CD8-positive, alpha-beta memory T cell (primary cell): ENCODE measurements at regions not wholly inside any gene's neighbourhood (a gene's known extent, or its start where the extent isn't known, plus 50 kb on each side); places are given as distances from the start of the nearest gene placed in this dataset.
A peak's percentile ranks its signal among the peaks of the same experiment; 100 is the strongest.
"Not testable (repeated sequence)": the region's sequence is repeated elsewhere in the genome, so short reads cannot be mapped to it uniquely, and the experiment has no call there.

Source experiments
- CTCF ChIA-PET: fragments of 350-600 bp; sonication (Branson Sonifier 250); formaldehyde crosslinking; loops from one replicate; lab custom pipeline; 2021; ENCODE audit warnings: antibody characterized with exemption; lab: Charles Lee
- POLR2A ChIA-PET: fragments of 350-600 bp; sonication (Branson Sonifier 250); formaldehyde crosslinking; loops from one replicate; lab custom pipeline; 2021; ENCODE audit warnings: antibody characterized with exemption; lab: Charles Lee
- DNase-seq, 5 donors: peaks; one replicate each; pipeline versions ENCODE4 v3.0.0 to v3.0.0-alpha.2; 2020 to 2022; ENCODE audit warnings: mixed read lengths in 1 of 5
- H3K27ac ChIP-seq: one replicate; pipeline ENCODE4 v1.7.0; 2013; ENCODE audit warnings: low read depth, mild to moderate bottlenecking, low read length, moderate library complexity
- H3K27me3 ChIP-seq: 2 replicates; pipeline ENCODE4 v1.7.0; 2013; ENCODE audit warnings: low read length, mild to moderate bottlenecking; ENCODE audit not compliant: insufficient read depth, poor library complexity, severe bottlenecking
- H3K36me3 ChIP-seq: 2 replicates; pipeline ENCODE4 v1.7.0; 2013; ENCODE audit warnings: mild to moderate bottlenecking, low read length, moderate library complexity; ENCODE audit not compliant: insufficient read depth
- H3K4me1 ChIP-seq: 2 replicates; pipeline ENCODE4 v1.7.0; 2013; ENCODE audit warnings: mild to moderate bottlenecking, low read length, moderate library complexity; ENCODE audit not compliant: insufficient read depth
- H3K4me3 ChIP-seq: 2 replicates; pipeline ENCODE4 v1.7.0; 2013; ENCODE audit warnings: mild to moderate bottlenecking, low read length
- H3K9me3 ChIP-seq: 2 replicates; pipeline ENCODE4 v1.7.0; 2013; ENCODE audit warnings: mild to moderate bottlenecking, low read length
- H3K27ac Mint-ChIP-seq, 8 donors: one replicate each; pipeline ENCODE4 v1.8.0; 2020 to 2021; ENCODE audit warnings: mixed read lengths in 8 of 8, mild to moderate bottlenecking in 6 of 8, inconsistent platforms in 3 of 8, moderate library complexity in 3 of 8
- H3K27me3 Mint-ChIP-seq, 2 donors: one replicate each; pipeline ENCODE4 v1.8.0; 2020 to 2021; ENCODE audit warnings: mixed read lengths in 2 of 2, mild to moderate bottlenecking in 1 of 2, moderate library complexity in 1 of 2
- H3K36me3 Mint-ChIP-seq, 3 donors: one replicate each; pipeline ENCODE4 v1.8.0; 2020 to 2021; ENCODE audit warnings: mixed read lengths in 3 of 3, inconsistent platforms in 1 of 3, mild to moderate bottlenecking in 1 of 3
- H3K4me1 Mint-ChIP-seq, 3 donors: one replicate each; pipeline ENCODE4 v1.8.0; 2020 to 2021; ENCODE audit warnings: mixed read lengths in 3 of 3, inconsistent platforms in 1 of 3, mild to moderate bottlenecking in 1 of 3
- H3K4me3 Mint-ChIP-seq, 7 donors: one replicate each; pipeline ENCODE4 v1.8.0; 2020 to 2021; ENCODE audit warnings: mixed read lengths in 7 of 7, mild to moderate bottlenecking in 6 of 7, moderate library complexity in 4 of 7, inconsistent platforms in 2 of 7
- H3K9me3 Mint-ChIP-seq, 5 donors: one replicate each; pipeline ENCODE4 v1.8.0; 2020 to 2022; ENCODE audit warnings: mixed read lengths in 5 of 5, mild to moderate bottlenecking in 3 of 5, moderate library complexity in 2 of 5, inconsistent platforms in 1 of 5

DNA sequence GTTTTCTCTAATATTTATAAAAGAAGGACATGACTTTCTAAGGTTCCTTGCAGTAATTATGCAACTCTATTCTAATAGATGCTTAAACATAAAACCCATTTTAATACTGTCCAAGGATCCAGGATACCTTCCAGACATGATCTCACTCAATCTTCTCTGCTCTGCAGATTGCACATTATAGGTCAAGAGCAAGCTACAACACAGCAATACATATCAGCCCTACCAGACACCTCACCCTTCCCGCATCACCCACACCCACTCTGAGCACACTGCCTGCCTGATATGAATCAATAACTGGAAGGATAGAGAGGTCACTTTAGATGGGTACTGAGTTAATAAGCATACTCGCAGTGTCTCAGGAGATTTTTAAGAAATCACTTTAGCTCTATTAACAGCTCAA, 74.0 kb upstream of the NBPF26 start:
- H3K36me3 Mint-ChIP-seq, H3K27ac Mint-ChIP-seq, H3K9me3 Mint-ChIP-seq, CTCF ChIA-PET, H3K4me1 ChIP-seq, H3K4me3 Mint-ChIP-seq, POLR2A ChIA-PET, H3K36me3 ChIP-seq, H3K9me3 ChIP-seq, H3K4me3 ChIP-seq, H3K27me3 Mint-ChIP-seq, DNase-seq, H3K27me3 ChIP-seq, H3K27ac ChIP-seq, H3K4me1 Mint-ChIP-seq: not testable (repeated sequence)

DNA sequence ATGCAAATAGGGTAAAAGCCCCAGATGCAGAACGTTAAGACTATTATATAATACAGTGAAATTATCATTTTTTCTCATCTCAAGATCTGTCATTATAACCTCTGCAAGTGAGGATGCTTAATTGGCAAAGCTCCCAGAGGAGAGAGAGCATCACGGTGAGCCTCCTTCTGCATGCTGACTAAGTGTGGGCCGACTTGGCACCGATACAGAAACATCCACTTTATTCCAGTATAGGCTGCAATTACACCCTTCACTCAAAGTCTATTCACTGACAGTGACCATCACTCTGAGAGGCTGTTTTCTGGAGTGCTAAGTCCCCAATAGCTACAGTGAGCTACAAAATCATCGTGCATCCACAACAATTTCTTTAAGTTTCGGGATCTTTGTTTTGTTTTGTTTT, 69.6 kb upstream of the NBPF26 start:
- H3K4me1 Mint-ChIP-seq, H3K9me3 ChIP-seq, H3K4me3 Mint-ChIP-seq, H3K4me3 ChIP-seq, CTCF ChIA-PET, H3K9me3 Mint-ChIP-seq, H3K27ac Mint-ChIP-seq, DNase-seq, POLR2A ChIA-PET, H3K27ac ChIP-seq, H3K36me3 ChIP-seq, H3K36me3 Mint-ChIP-seq, H3K27me3 Mint-ChIP-seq, H3K4me1 ChIP-seq, H3K27me3 ChIP-seq: not testable (repeated sequence)

DNA sequence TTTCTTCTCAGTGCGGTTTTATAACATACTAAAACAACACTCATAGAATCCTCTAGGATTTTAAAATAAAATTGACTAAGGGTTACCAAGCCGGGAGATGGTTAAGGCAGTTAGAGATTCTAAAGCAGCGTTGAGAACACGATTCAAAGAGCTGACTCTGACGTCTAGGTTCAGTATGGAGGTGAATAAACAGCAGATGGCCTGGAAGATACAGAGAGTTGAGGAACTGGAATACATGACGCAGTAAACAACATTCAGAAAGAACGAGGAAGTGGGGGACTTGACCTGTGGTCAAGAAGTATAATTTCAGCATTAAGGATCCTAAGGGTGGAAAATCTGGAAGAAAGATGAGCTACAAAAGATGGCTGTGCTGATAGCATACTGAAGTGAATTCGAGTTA, 68.4 kb upstream of the NBPF26 start:
- H3K36me3 Mint-ChIP-seq, H3K4me3 ChIP-seq, H3K9me3 Mint-ChIP-seq, H3K4me3 Mint-ChIP-seq, H3K9me3 ChIP-seq, H3K36me3 ChIP-seq, H3K27ac Mint-ChIP-seq, CTCF ChIA-PET, DNase-seq, H3K4me1 Mint-ChIP-seq, H3K27me3 Mint-ChIP-seq, H3K4me1 ChIP-seq, POLR2A ChIA-PET, H3K27me3 ChIP-seq, H3K27ac ChIP-seq: not testable (repeated sequence)

DNA sequence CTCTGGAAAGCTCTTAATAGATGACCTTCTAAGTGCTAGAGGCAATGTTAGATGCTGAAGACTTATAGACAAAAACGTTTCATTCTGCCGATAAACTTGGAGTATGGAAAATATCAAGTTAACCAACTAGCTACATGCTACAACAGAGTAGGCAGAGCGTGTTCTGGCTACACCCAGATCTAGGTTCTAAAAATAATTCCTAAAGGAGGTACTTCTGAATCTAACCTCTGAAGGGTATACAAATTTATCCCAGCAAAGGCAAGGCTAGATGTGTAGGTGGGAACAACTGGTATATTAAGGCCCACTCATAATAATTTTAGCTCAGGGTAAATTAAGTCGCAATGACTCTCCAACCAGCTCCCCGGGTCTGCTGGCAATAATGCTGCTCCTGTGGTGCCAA, 67.6 kb upstream of the NBPF26 start:
- H3K27ac Mint-ChIP-seq, H3K4me3 ChIP-seq, H3K9me3 ChIP-seq, H3K36me3 ChIP-seq, H3K36me3 Mint-ChIP-seq, H3K27ac ChIP-seq, POLR2A ChIA-PET, H3K4me1 ChIP-seq, CTCF ChIA-PET, DNase-seq, H3K27me3 Mint-ChIP-seq, H3K4me3 Mint-ChIP-seq, H3K4me1 Mint-ChIP-seq, H3K9me3 Mint-ChIP-seq, H3K27me3 ChIP-seq: not testable (repeated sequence)

DNA sequence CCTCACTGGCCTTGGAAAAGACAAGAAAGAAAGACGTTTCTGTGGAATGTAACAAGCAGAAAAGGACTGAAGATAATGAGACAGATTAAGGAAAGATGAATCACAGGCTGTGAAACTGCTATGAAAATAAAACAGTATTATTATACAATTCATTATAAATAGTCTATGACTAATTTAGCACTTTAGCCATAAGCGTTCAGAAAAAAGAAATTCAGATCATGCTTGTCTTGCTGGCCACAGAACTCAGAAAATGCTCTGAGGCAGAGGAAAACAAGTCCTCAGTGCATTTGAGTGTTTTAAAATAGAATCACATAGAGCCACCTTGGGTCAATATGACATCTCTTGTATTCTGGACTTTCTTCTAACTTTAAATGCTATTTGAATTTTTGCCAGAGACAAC, 65.9 kb upstream of the NBPF26 start:
- H3K9me3 Mint-ChIP-seq, H3K27ac Mint-ChIP-seq, POLR2A ChIA-PET, CTCF ChIA-PET, H3K4me1 ChIP-seq, H3K4me1 Mint-ChIP-seq, H3K9me3 ChIP-seq, H3K27me3 ChIP-seq, H3K27ac ChIP-seq, H3K27me3 Mint-ChIP-seq, H3K36me3 Mint-ChIP-seq, H3K4me3 ChIP-seq, H3K4me3 Mint-ChIP-seq, H3K36me3 ChIP-seq, DNase-seq: not testable (repeated sequence)

DNA sequence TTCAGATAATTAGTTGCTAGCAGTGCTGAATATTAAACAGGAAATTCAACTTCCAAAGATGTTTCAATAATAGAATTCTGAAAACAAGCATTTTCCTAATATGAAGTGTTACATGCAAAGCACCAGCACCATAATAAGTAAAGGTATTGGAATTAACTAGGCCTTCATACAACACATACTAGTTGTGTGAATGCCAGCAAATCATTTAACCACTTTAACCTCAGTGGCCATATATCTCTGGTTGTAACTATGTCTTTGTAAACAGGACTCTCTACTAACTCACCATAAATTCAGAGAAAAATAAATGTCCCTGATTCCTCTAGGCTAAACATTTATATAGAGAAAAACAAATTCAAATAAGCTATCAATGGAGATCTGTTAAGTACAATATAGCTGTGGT, 65.1 kb upstream of the NBPF26 start:
- CTCF ChIA-PET, DNase-seq, H3K9me3 ChIP-seq, H3K9me3 Mint-ChIP-seq, H3K27me3 ChIP-seq, H3K36me3 ChIP-seq, H3K4me3 Mint-ChIP-seq, H3K27ac ChIP-seq, H3K4me1 ChIP-seq, H3K27ac Mint-ChIP-seq, H3K36me3 Mint-ChIP-seq, POLR2A ChIA-PET, H3K27me3 Mint-ChIP-seq, H3K4me3 ChIP-seq, H3K4me1 Mint-ChIP-seq: not testable (repeated sequence)

DNA sequence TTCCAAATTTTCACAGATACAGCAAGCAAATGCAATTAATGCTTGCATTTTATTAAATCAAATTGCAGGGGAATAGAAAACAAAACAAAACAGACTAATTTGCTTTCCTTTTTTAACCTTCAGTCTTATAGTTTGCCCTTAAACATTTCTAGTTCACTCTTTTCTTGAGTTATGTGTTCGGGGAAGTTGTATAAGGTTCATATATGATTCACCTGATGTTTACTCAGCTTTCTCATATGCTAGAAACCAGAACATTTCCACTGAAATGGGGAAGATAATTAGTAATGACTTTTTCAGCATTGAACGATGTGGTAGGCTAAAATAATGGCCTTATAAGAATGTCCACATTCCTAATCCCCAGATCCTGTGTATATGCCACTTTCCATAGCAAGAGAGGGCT, 64.6 kb upstream of the NBPF26 start:
- DNase-seq, H3K36me3 Mint-ChIP-seq, H3K4me1 Mint-ChIP-seq, CTCF ChIA-PET, H3K4me3 ChIP-seq, POLR2A ChIA-PET, H3K27ac Mint-ChIP-seq, H3K4me3 Mint-ChIP-seq, H3K27ac ChIP-seq, H3K9me3 Mint-ChIP-seq, H3K36me3 ChIP-seq, H3K9me3 ChIP-seq, H3K4me1 ChIP-seq, H3K27me3 ChIP-seq, H3K27me3 Mint-ChIP-seq: not testable (repeated sequence)

DNA sequence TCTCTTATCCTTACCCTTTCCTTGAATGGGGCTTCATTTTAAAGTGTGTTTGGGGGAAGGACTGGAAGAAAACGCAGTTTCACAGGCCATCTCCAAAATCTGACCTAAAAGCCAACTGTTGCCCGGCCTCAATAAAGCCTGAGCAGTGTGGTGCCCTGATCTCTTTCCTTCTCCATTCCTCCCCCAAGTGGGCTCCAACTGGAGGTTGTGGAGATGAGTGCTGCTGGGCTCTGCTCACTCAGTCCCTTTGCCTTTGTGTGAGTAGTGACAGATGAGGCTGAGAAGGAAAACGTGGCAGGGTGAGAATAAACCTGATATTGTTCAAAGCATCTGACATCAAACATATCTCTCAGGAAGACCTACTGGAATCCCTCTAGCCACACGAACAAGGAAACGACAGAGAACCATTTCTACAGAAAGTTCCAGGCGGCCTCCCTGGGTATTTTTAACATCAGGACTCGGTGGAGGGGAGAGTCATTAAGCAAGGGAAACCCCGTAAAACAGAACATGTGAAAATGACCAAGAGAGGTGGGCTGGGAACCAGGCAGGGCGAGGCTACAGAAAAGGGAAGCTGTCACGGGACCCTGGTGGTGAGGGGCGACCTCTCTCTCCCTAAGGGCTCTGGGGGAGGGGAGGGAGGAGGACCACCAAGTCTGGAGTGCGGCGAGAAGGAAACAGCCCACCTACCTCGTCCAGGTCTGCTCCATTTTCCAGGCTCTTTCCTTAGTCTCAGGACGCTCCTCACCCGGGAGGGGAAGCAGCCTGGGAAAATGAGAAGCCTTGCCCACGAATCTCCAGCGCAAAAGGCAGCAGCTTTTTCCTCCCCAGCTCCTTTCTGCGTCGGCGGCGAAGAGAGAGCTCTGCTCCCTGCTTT, 59.1 kb upstream of the NBPF26 start:
- H3K4me1 ChIP-seq, H3K27me3 ChIP-seq, H3K4me3 ChIP-seq, DNase-seq, H3K9me3 Mint-ChIP-seq, H3K27me3 Mint-ChIP-seq, H3K4me1 Mint-ChIP-seq, POLR2A ChIA-PET, H3K27ac ChIP-seq, H3K36me3 ChIP-seq, H3K36me3 Mint-ChIP-seq, CTCF ChIA-PET, H3K9me3 ChIP-seq: not testable (repeated sequence)
- Mint-ChIP-seq H3K27ac (peak overlapping the region in 1 of 8 donors; percentile 66), H3K4me3 (peak overlapping the region; percentile 62 to 88 (median 82))

DNA sequence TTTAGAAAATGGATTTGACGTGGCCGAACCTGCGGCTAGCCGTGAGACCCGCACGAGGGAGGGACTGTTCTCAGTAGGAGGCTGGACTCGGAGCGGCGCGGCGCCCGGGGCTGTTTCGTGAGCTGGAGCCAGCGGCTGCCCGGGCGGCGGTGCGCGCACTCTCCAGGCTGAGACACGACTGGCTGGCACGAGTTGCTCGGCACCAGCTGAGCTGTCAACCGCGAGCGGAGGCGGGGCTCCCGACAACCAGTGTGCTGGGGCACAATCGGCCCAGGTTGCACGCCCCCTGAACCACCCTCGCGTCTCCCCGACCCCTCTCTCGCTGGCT, 58.5 kb upstream of the NBPF26 start:
- H3K27me3 ChIP-seq, H3K27ac ChIP-seq, CTCF ChIA-PET, H3K36me3 ChIP-seq, H3K4me1 ChIP-seq, H3K27me3 Mint-ChIP-seq, H3K9me3 ChIP-seq, H3K4me3 ChIP-seq, H3K36me3 Mint-ChIP-seq, H3K4me1 Mint-ChIP-seq, H3K9me3 Mint-ChIP-seq, POLR2A ChIA-PET: not testable (repeated sequence)
- peak overlapping the region in 1 of 8 donors; percentile 66 for H3K27ac Mint-ChIP-seq
- peak in 3 of 5 donors; percentile 0 to 29 (median 9) for DNase-seq
- H3K4me3 Mint-ChIP-seq, result peak overlapping the region; percentile 62 to 88 (median 82)
